ENCODE measurements at regions not wholly inside any gene's neighbourhood (a gene's known extent, or its start where the extent isn't known, plus 50 kb on each side); places are given as distances from the start of the nearest gene placed in this dataset.
A peak's percentile ranks its signal among the peaks of the same experiment; 100 is the strongest.

- no peak for DNase-seq
Measured at GRCh38 chr11:45037434-45038005, 86.8 kb upstream of the TP53I11 start.

- DNase-seq: no peak
Measured at GRCh38 chr11:45038923-45039322, 88.2 kb upstream of the TP53I11 start.

GRCh38 chr11:45041596-45041995, 90.9 kb upstream of the TP53I11 start:
- peak; percentile 36 to 50 for DNase-seq

- DNase-seq: no peak
Measured at GRCh38 chr11:45042560-45042959, 91.9 kb upstream of the TP53I11 start.

DNA sequence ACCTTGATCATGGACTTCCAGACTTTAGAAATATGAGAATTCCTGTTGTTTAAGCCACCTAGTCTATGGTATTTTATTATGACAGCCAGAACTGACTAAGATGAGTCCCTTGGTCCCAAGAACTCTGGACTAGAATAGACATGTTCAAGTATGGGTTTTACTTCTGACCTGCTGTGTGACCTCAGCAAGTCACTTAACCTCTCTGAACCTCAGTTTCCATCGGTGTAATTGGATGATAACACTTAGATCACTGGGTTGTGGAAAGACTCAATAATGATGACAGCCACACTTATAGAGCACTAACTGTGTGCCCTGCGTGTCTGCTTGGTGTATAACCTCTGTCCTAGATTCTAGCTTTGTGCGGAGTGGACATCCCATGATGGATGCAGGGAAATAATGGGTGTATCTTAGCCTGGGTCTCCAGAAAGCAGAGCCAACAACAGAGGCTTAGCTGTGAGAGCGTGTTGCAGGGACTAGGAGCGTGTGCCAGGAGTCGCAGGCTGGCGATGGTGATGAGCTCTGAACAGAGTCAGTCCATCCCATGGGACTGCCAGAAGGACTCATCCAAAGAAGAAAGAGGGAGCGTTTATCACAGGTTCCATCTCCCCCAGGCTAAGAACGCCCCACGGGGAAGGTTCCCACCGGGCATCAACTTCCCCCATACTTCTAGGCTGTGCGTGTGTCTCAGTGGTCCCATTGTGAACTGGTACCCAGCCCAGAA, 93.2 kb upstream of the TP53I11 start:
- no peak for DNase-seq

GRCh38 chr11:45045683-45046471, 95.2 kb upstream of the TP53I11 start:
- no peak for DNase-seq

DNA sequence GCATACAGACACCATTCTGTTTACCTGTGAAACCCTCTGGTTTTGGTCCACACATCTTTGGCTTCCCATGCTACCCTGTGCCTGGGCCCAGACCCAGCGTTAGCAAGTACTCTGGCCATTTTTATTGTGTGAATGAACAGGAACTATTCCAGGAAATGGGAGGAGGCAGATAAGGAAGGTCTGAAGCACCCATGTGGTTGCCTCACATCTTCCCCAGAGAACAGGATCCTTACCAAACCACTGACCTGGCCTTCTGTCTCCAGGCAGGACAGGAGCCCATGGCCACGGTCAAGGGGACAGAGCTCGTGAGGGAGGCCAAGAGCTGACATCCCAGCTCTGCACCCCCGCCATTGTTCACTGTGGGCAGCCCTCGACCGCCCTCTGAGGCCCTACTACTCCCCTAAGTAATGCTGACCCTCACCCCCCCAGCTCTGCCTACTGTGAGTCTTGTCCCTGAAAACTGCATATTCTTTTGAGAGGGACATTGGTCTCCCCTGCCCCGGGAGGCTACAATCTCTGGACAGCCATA, 97.7 kb upstream of the TP53I11 start:
- DNase-seq: no peak

DNA sequence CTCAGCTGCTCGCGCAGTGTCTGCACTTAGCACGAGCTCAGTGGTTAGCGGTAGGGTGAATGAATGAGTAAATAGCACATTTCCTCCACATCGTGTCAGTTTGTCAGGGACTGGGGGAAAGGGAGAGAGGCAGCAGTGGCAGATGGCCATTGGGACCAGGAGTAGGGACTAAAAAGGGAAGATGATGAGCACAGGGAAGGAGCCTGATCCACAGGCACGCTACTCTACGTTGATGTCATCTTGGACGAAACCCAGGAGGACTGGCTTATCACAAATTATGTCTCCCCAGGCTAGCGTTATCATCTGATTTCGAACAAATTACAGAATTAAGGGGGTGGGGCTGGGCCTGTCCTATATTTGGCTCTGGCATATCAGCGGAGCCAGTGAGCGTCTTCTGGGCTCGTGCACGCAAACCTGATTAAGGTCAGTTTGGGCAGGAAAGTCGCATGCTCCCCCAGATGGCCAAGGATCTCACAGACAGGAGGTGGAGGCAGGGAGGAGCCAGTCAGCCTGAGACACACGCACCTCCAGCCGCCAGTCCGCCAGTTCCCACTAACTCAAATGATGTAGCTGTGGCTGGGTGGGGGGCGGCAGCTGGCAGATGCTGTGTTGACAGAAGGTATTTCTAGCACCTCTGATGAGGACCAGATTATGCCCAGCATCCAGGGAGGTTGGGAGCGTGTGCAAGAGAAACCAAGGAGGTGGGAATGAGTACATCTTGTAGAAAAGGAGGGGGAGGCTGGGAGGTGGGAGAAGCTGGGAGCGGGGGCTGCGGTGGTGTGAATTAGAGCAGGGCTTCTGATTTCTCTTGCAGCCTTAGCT, 97.4 kb upstream of the PRDM11 start:
- DNase-seq: no peak

GRCh38 chr11:45050111-45050510, 96.3 kb upstream of the PRDM11 start:
- no peak for DNase-seq

DNA sequence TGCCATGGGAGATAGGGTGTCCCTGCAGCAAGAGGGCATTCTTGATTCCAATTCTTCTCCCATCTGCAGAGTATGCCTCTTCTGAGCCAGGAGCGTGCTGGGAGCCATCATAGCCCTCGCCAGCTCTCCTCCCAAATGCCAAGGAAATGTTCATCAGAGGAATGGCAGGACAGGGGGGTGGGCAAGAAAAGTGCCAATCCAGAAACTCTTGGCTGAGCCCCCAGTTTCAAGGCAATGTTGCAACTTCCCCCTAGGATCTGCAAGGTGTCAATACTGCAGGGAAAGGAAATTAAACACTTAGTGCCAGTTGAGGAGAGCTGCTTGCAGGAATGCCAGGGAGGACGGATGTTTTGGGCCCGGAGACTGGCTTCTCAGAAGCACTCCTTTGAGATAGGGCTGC, 94.8 kb upstream of the PRDM11 start:
- DNase-seq: no peak

DNA sequence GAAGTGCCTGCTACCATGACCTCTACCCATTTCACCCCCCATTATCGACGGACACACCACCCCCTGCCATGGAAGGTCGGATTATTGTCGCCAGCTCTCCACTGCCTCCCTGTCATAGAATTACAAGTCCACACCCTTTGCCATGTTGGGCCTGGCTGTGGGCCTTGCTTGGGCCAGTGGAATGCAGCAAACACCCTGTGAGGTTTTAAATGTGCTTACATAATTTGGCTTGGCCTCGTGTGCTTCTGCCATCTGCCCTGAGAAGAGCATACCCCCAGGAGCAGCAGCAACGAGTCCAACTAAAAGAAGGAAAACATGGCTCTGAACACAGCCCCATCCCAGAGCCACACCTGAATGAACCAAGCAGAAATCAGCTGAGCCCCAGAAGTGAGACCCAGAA, 94.1 kb upstream of the PRDM11 start:
- no peak for DNase-seq

GRCh38 chr11:45053736-45054446, 92.5 kb upstream of the PRDM11 start:
- DNase-seq: no peak

- DNase-seq: no peak
Measured at GRCh38 chr11:45054956-45055355, 91.5 kb upstream of the PRDM11 start.

DNA sequence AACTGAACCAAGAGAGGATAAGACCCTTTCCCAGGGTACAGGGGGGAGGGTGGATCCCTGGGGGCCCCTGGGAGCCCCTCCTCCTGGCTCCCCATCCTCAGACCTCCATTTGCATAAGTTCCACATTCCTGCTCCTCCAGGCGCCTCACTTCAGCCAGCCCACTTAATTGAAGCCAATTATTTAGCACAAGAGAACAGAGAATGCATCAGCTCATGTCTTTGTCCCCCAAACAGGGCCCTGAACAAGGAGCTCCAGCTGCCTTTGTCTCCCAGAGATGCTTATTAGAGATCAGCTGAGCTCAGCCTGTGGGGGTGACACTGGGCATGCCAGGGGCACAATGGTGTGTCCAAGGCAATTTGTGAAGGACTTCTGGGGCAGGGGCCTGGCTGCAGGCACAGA, 89.9 kb upstream of the PRDM11 start:
- DNase-seq: no peak

GRCh38 chr11:45057938-45058646, 88.3 kb upstream of the PRDM11 start:
- DNase-seq: no peak

DNA sequence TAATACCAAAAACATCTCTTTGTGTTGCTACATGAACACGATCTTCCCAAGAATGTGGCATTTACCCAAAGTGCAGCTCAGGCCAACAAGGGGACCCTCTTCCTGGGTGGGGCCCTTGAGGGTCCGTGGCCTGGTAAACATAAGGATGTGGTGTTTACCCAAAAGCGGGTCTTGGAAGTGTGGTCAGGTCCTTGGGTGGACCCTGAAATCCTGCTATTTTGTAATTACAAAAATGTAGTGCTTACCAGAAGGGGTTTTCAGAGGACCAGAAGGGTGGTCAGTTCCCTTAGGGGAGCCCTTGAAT, 87.8 kb upstream of the PRDM11 start:
- DNase-seq: no peak

- DNase-seq: no peak
Measured at GRCh38 chr11:45060707-45061106, 85.7 kb upstream of the PRDM11 start.

GRCh38 chr11:45061641-45062040, 84.8 kb upstream of the PRDM11 start:
- DNase-seq: no peak

DNA sequence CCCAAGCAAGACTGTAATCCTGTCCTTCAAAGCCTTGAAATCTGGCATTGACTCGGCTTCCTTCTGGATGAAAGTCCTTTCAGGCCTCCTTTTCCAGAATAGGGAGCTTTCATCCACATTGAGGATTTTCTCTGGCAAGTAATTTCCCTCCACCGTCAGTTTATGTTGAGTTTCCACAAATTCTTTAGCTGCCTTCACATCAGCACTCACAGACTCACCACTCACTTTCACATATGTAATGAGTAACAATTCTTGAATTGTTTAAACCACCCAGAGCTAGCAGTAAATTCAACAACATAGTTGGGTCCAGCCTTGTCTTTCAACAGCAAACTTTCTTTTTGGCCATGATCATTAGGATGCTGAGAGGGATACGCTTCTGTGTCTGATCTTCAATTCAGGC, 84.3 kb upstream of the PRDM11 start:
- no peak for DNase-seq

GRCh38 chr11:45062974-45063635, 83.3 kb upstream of the PRDM11 start:
- no peak for DNase-seq

DNA sequence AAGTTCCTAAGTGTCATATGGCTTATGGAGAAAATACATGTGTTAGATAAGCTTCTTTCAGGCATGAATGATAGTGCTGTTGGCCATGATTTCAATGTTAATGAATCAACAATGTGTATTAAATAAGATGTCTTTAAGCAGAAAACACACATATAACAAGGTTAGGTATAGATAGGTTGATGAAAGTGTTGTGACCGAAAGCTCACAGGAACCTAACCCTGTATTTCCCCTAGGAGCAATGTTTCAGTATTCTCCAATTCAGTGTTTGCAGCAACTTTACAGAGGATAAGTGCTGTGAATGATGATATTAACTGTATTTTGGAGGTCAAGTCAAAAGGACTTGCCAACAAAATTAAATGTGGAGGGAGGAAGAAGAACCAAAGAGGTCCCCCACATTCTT, 82.8 kb upstream of the PRDM11 start:
- no peak for DNase-seq

All from NCI-H1930 (cell line).